ENCODE measurements at regions not wholly inside any gene's neighbourhood (a gene's known extent, or its start where the extent isn't known, plus 50 kb on each side); places are given as distances from the start of the nearest gene placed in this dataset.

- Histone ChIP-seq H3K9ac (ENCODE audit: insufficient read depth, low read depth, low read length) (no peak overlapping the region), H4K20me1 (ENCODE audit: insufficient read depth, low read length) (no peaks in the 10 kb centered on the region; the same call in 1 of the 2 replicates), H3K27me3 (ENCODE audit: control insufficient read depth in 1 of 2, insufficient read depth in 2 of 2, low read length in 2 of 2) (peaks cover 35 to 100% of the 10 kb centered on the region in 2 experiments), H3K36me3 (replicated peaks in 1 of 2; ENCODE audit: control insufficient read depth in 1 of 2, insufficient read depth in 2 of 2, low read length in 2 of 2) (no peaks in the 10 kb centered on the region), H2AFZ (ENCODE audit: low read length) (no peak overlapping the region), H3K9me3 (ENCODE audit: low read length) (no peaks in the 10 kb centered on the region), H3K4me2 (ENCODE audit: low read depth, low read length) (no peak overlapping the region), H3K79me2 (ENCODE audit: insufficient read depth, low read length) (no peaks in the 10 kb centered on the region), H3K4me1 (ENCODE audit: insufficient read depth, low read length) (peaks cover 26% of the 10 kb centered on the region), H3K27ac (ENCODE audit: extremely low read length, insufficient read depth, low read length) (no peak overlapping the region), H3K4me3 (replicated peaks in 1 of 3; ENCODE audit: insufficient read depth in 1 of 3, low read depth in 2 of 3, low read length in 3 of 3) (no peak overlapping the region)
- ATAC-seq = peak; percentile 29; the same call in 2 of the 3 replicates
- POLR2A ChIA-PET = no interaction called here
- WGBS (ENCODE audit: low lambda C conversion rate) = 13% methylated on average over 6 of the region's 6 CpGs
- in situ Hi-C loops (cut with HindIII; ENCODE audit: extremely low pct_ligation_motif_present, low pct_unique_long_range_greater_than_20kb) (no loop called here), intact Hi-C loops (cut with micrococcal nuclease; ENCODE audit: unreplicated experiment) (no loop called here)
- no peak for FAIRE-seq
- DNase-seq (ENCODE audit: low spot score) = no peak
- CTCF ChIA-PET (ENCODE audit: low intra/inter-chr PET ratio, low total read pairs) = no interaction called here
- BruUV-seq (replicated peaks) = no TSS peak
- peak; percentile 76 for TF ChIP-seq PATZ1 (CRISPR knock-in tag; IDR thresholded peaks at IDR 0.05)
- TF ChIP-seq SOX13 (IDR thresholded peaks at IDR 0.05) = no peak
- 0 out of 4 replicates have a peak, but pooled peaks of 1 of the 2 experiments have one; percentile 31 for TF ChIP-seq SOX13 (CRISPR knock-in tag; conservative IDR thresholded peaks at IDR 0.05 in 1 of 2, IDR thresholded peaks at IDR 0.05 in 1 of 2)
- TF ChIP-seq PAXIP1 (CRISPR knock-in tag; conservative IDR thresholded peaks at IDR 0.05) = peak; percentile 56
- TF ChIP-seq KDM5A (IDR thresholded peaks at IDR 0.05; ENCODE audit: borderline replicate concordance, low read length) = no peak
- TF ChIP-seq ZBTB7B (CRISPR knock-in tag; IDR thresholded peaks at IDR 0.05) = 0 out of 2 replicates have a peak, but pooled peaks have one; percentile 47
- TF ChIP-seq MEIS2 (CRISPR knock-in tag; IDR thresholded peaks at IDR 0.05) = no peak
- peak; percentile 75 for TF ChIP-seq NR2F2 (IDR thresholded peaks at IDR 0.05; ENCODE audit: borderline replicate concordance, low read depth)
- no peak for TF ChIP-seq SOX6 (IDR thresholded peaks at IDR 0.05)
- peak; percentile 56; the same call in 1 of the 2 replicates for TF ChIP-seq SOX6 (CRISPR knock-in tag; IDR thresholded peaks at IDR 0.05)
- TF ChIP-seq ARID5B (CRISPR knock-in tag; IDR thresholded peaks at IDR 0.05) = peak; percentile 65
- TF ChIP-seq FOXK2 (IDR thresholded peaks at IDR 0.05) = no peak
- TF ChIP-seq CREB3 (CRISPR knock-in tag; IDR thresholded peaks at IDR 0.05) = no peak
These were observed 164.5 kb upstream of the GLI2 start for GRCh38 chr2:120571015-120571728.
